HL-60/S4 treated with phorbol 12-myristate 13-acetate at 8.2 ng/mL for 4 days and 3 days (cell line): ENCODE measurements at regions not wholly inside any gene's neighbourhood (a gene's known extent, or its start where the extent isn't known, plus 50 kb on each side); places are given as distances from the start of the nearest gene placed in this dataset.

Experiments
- in situ Hi-C: fragments of 300-500 bp; cut with MboI; formaldehyde crosslinking; loops from 2 replicates; pipeline ENCODE4 v1.15.0; 2022; ENCODE audit warnings: low sequenced_read_pairs

GRCh38 chr3:127356381-127356780 is 68.5 kb upstream of the PRR20G start:
- in situ Hi-C loops = no loop called here

- in situ Hi-C loops = no loop called here
Observed at GRCh38 chr3:127354761-127355160, 66.9 kb upstream of the PRR20G start.

GRCh38 chr3:127352612-127353011 is 64.8 kb upstream of the PRR20G start:
- in situ Hi-C loops = no loop called here

GRCh38 chr3:127351775-127352350 is 64.0 kb upstream of the PRR20G start:
- in situ Hi-C loops = no loop called here

- in situ Hi-C loops = no loop called here
Observed at GRCh38 chr3:127351321-127351720, 63.5 kb upstream of the PRR20G start.

- in situ Hi-C loops = no loop called here
Observed at GRCh38 chr3:127350172-127351050, 62.6 kb upstream of the PRR20G start.

GRCh38 chr3:127349501-127350171 is 61.8 kb upstream of the PRR20G start:
- in situ Hi-C loops = no loop called here

GRCh38 chr3:127342735-127343134 is 54.9 kb upstream of the PRR20G start:
- in situ Hi-C loops = no loop called here

GRCh38 chr3:127339928-127340861 is 52.3 kb upstream of the PRR20G start:
- in situ Hi-C loops = no loop called here

GRCh38 chr3:127339016-127339415 is 51.2 kb upstream of the PRR20G start:
- in situ Hi-C loops = no loop called here

- in situ Hi-C loops = no loop called here
Observed at GRCh38 chr3:127337911-127338531, 50.2 kb upstream of the PRR20G start.
